Posterior vena cava (tissue), 2 donors: ENCODE measurements at regions not wholly inside any gene's neighbourhood (a gene's known extent, or its start where the extent isn't known, plus 50 kb on each side); places are given as distances from the start of the nearest gene placed in this dataset.
"Not testable (repeated sequence)": the region's sequence is repeated elsewhere in the genome, so short reads cannot be mapped to it uniquely, and the experiment has no call there.

Source experiments
- DNase-seq: peaks from one replicate; pipeline ENCODE4 v3.0.0-alpha.2; 2020; ENCODE audit warnings: low spot score
- intact Hi-C, 2 donors: fragments of 100-400 bp; cut with DNase I; formaldehyde crosslinking; loops; one replicate each; pipeline versions ENCODE4 v1.14.1 to v1.14.2; 2022 to 2023
- donor health status: DM: yes; HTN: yes; CAD: no.
- donor health status: DM: yes; HTN: yes; CAD: no.

- no peak for DNase-seq
- intact Hi-C loops, result no loop called here
These were observed 124.6 kb upstream of the NGF start for GRCh38 chr1:115462566-115463076.

- intact Hi-C loops, result no loop called here
- no peak for DNase-seq
These were observed 123.5 kb upstream of the NGF start for GRCh38 chr1:115461526-115461925.

- intact Hi-C loops, result loop anchor here in 1 of 2 donors (10.0 kb wide), 1 partner anchor 184 kb away; no protein-coding TSS in a partner anchor
- DNase-seq, result no peak
These were observed 121.1 kb upstream of the NGF start for GRCh38 chr1:115459161-115459560.

DNA sequence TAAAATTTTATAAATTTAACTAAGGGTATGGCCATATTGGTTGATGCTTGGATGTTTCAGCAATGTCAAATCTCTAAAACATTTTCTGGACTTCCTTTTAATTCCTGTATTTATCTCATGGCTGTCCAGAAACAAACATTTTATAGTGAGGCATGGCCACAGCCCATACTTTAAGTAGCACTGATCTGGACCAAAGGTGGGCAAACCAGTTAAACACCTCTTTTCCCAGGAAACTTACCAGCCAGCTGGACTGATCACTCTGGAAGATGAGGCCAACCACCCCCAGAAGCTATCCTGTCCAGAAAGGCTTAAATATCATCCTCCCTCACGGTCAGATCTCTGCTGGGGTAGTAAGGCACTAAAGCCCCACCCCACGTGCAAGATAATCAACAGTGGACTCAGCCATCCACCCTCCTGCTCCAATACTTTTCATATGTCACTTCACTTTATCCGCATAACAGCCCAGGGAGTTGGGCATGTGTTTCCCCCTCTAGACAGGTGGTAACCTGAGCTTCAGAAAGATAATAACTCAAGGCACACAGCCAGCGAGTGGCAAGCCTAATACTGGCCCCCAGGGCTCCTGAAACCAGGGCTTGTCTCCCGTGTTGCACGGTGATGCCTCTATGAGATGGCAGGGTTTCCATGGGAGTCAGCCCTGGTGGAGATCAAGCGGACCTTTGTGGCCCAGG is 120.5 kb upstream of the NGF start:
- intact Hi-C loops, result loop anchor here in 1 of 2 donors (10.0 kb wide), 1 partner anchor 184 kb away; no protein-coding TSS in a partner anchor
- no peak for DNase-seq

DNA sequence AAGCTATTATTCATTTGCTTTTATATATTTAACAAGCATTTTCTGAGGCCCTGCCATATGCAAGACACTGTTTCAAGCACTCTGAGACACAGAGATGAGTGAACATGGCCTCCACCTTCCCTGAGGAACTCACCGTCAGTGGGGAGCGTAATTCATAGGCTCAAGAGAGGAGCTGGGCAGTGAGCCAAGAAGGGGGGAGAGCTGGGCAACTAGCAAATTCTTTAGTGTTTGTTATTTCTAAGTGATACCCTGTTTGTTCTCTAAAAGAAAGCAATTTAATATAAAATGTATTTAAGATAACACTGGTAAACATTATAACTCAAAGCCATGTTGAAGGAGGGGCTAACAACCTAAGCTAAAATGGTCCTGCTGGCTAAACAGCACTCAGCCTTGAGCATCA is 119.2 kb upstream of the NGF start:
- intact Hi-C loops, result loop anchor here in 1 of 2 donors (10.0 kb wide), 1 partner anchor 182 kb away; no protein-coding TSS in a partner anchor
- no peak for DNase-seq

- intact Hi-C loops, result loop anchor here in 1 of 2 donors (10.0 kb wide), 1 partner anchor 182 kb away; no protein-coding TSS in a partner anchor
These were observed 118.5 kb upstream of the NGF start for GRCh38 chr1:115456441-115456961.

GRCh38 chr1:115454837-115455511 is 116.9 kb upstream of the NGF start:
- DNase-seq, result no peak
- intact Hi-C loops, result loop anchor here in 1 of 2 donors (10.0 kb wide), 1 partner anchor 180 kb away; no protein-coding TSS in a partner anchor

More at GRCh38 chr1:115456441-115456961, 118.5 kb upstream of the NGF start:
- DNase-seq, result no peak

GRCh38 chr1:115453666-115454065 is 115.6 kb upstream of the NGF start:
- intact Hi-C loops, result loop anchor here in 1 of 2 donors (10.0 kb wide), 1 partner anchor 179 kb away; no protein-coding TSS in a partner anchor
- DNase-seq, result no peak

GRCh38 chr1:115452600-115453329 is 114.7 kb upstream of the NGF start:
- no peak for DNase-seq
- intact Hi-C loops, result loop anchor here in 1 of 2 donors (10.0 kb wide), 1 partner anchor 178 kb away; no protein-coding TSS in a partner anchor

DNA sequence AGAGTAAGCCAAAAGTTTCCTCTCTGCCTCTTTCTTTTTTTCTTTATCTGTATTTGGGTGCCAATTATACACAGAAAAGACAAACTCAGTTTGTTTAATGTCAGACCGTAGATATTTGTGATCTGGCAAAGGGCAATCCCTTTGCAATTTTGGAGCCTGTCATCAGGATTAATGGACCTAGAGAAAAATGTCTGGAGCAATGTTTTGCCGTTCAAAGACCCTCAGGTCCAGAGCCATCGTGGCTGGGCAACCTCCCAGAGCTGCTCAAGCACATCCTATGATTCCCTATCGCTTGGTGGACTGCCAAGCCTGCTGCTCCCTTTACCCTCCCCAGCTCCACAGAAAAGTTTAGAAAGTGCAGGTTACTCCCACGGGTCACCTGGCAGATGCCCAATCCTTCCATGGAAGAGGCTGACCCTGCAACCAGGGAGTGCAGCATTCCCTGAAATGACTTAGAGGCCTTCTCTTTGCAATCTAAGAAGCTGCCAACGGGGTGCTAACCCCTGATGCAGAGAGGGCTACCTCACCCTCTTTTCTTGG is 112.5 kb upstream of the NGF start:
- no peak for DNase-seq
- intact Hi-C loops, result loop anchor here in 1 of 2 donors (10.0 kb wide), 1 partner anchor 176 kb away; no protein-coding TSS in a partner anchor

- intact Hi-C loops, result no loop called here
- DNase-seq, result no peak
These were observed 110.4 kb upstream of the NGF start for GRCh38 chr1:115448282-115449044.

GRCh38 chr1:115447672-115448071 is 109.6 kb upstream of the NGF start:
- intact Hi-C loops, result no loop called here
- no peak for DNase-seq

DNA sequence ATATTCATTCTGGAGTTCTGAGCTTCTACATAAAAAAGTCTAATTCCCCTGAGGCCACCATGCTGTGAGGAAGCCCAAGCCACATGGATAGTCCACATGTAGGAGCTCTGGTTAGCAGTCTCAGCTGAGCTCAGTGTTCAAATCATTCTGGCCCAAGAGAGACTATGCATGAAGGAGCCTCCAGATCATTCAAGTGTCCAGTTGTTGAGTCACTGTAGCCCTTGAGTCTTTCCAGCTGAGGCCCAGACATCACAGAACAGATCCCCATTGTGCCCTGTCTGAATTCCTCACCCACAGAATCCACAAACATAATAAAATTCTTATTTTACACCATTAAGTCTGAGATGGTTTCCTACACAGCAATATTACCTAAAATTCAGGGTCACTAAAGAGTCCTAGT is 107.0 kb upstream of the NGF start:
- intact Hi-C loops, result no loop called here

DNA sequence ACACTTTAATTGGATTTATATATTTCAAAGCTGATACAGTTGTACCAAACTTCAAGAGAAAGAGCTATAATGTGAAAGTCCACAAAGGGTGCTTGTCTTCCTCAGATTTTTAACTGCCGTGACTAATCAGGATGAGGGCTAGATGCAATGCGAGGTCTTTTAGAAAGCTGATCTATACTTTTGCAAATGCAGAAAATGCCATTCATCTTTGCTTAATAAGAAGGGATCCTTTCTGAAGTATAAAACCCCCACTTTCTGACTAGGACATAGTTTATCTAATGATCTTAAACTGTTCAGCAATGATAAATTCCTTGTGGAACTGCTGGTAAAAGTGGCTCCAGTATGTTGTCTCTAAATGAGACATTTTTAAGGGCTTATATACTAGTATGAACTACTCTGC is 102.7 kb upstream of the NGF start:
- intact Hi-C loops, result no loop called here
- DNase-seq, result no peak

More for the DNA sequence above, 107.0 kb upstream of the NGF start:
- DNase-seq, result no peak

DNA sequence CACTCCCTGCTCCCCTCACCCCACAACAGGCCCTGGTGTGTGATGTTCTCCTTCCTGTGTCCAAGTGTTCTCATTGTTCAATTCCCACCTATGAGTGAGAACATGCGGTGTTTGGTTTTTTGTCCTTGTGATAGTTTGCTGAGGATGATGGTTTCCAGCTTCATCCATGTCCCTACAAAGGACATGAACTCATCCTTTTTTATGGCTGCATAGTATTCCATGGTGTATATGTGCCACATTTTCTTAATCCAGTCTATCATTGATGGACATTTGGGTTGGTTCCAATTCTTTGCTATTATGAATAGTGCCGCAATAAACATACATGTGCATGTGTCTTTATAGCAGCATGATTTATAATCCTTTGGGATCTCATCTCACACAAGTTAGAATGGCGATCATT is 101.5 kb upstream of the NGF start:
- intact Hi-C loops, DNase-seq: not testable (repeated sequence)

DNA sequence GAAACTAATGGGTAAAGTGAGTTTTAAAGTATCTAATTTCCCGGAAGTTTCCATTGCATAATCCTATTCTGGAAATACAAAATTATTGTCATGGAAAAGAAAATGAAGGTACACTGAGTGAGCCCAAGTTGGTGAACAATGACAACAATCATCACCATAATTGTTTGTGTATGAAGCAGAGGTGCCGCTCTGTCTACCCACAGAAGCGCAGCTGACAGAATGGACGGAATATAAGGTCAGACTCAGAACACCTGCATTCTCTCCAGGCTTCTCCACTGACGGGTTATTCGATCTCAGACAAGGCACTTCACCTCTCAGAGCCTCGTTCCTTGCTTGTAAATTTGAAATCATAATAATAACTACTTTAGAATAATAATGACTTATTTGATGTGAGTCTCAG is 99.1 kb upstream of the NGF start:
- intact Hi-C loops, result no loop called here
- DNase-seq, result no peak

DNA sequence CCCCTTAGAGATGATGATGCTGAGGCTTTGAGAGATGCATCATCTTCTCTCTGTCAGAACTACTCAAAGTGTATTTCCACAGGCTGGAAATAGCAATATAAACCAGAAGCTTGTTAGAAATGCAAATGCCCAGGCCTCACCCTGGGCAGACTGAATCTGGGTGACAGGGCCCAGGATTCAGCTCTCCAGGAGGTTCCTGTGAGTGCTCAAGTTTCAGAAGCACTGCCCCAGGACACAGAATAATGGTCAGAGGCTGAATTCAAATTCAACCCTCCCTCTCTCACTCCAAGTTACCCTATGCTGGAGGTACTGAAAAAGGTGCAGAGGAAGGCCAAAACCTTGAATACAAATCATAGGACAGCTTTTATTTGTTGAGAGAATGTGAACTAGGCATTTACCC is 98.5 kb upstream of the NGF start:
- DNase-seq, result no peak
- intact Hi-C loops, result no loop called here

- DNase-seq, result peak; percentile 88
These were observed 95.4 kb upstream of the NGF start for GRCh38 chr1:115433483-115433882.

More at GRCh38 chr1:115433483-115433882, 95.4 kb upstream of the NGF start:
- intact Hi-C loops, result no loop called here
